ENCODE measurements at regions not wholly inside any gene's neighbourhood (a gene's known extent, or its start where the extent isn't known, plus 50 kb on each side); places are given as distances from the start of the nearest gene placed in this dataset.

DNA sequence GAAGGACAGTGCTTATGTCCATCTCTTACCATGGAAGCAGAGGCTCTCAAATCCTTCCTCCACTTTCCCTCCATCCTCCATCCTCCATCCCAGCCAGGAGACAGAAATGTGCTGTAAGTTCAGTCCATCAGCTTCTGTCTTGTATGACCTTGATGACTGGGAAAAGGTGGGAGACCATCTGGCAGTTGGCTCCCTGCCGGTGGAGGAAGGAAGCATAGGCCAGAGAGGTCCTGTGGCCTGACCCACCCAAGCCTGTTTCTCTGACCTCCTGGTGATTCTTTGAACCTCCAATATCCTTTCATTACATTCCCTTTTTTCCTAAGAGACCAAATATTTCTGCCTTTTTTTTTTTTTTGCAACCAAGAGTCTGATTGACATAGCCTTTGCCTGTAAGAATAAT, 215.3 kb downstream of the ABCC12 start:
- H3K4me1 ChIP-seq, result no peaks in the 10 kb centered on the region
- no peaks in the 10 kb centered on the region for H3K36me3 Mint-ChIP-seq
- H3K4me3 ChIP-seq, result no peak overlapping the region
- no peak for DNase-seq (ENCODE audit: low spot score)
- TF ChIP-seq EZH2phosphoT487 (IDR thresholded peaks at IDR 0.05) (no peak), EZH2 (IDR thresholded peaks at IDR 0.05) (no peak), CTCF (IDR thresholded peaks at IDR 0.05) (no peak)
- no peak overlapping the region for H3K27ac ChIP-seq
- no peak overlapping the region for H3K4me2 ChIP-seq
- H3F3A ChIP-seq (ENCODE audit: low read depth), result no peaks in the 10 kb centered on the region
- H3K4me3 Mint-ChIP-seq, result no peak overlapping the region
- no peak overlapping the region for H3K27ac Mint-ChIP-seq
- peaks cover 9% of the 10 kb centered on the region for H3K27me3 Mint-ChIP-seq (ENCODE audit: insufficient read depth, low read depth)
- H3K4me1 Mint-ChIP-seq, result no peaks in the 10 kb centered on the region
- no peaks in the 10 kb centered on the region for H3K27me3 ChIP-seq
- no peak overlapping the region for H3K9ac ChIP-seq
- H2AFZ ChIP-seq (replicated peaks), result no peak overlapping the region
- no peaks in the 10 kb centered on the region for H3K9me3 ChIP-seq (ENCODE audit: low read depth)
- peaks cover 4% of the 10 kb centered on the region for H3K9me3 Mint-ChIP-seq
- H3K36me3 ChIP-seq, result no peaks in the 10 kb centered on the region
- no peaks in the 10 kb centered on the region for H3K79me2 ChIP-seq (ENCODE audit: low read depth)
- H4K20me1 ChIP-seq (ENCODE audit: low read depth), result no peaks in the 10 kb centered on the region

DNA sequence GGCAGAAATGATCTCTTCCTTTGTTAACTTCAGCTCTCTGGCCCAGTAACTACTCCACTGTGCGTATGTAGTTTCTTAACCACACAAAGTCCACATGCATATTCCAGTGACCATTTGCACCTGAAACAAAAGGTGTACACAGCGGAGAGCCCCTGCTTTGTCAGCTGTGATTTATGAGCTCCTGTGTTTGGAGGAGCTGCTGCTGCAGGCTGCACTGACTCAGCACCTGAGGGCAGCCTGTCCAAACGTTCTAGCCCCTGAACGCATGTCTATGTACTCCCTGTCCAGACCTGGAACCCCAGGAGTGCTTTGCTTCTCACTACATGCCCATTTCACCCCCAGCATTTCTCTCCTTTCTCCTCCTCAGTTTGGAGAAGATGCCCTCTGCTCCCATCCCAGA, 216.1 kb downstream of the ABCC12 start:
- H3K4me2 ChIP-seq, result no peak overlapping the region
- H3K9me3 Mint-ChIP-seq, result peaks cover 6% of the 10 kb centered on the region
- H3K27ac ChIP-seq, result no peak overlapping the region
- H4K20me1 ChIP-seq (ENCODE audit: low read depth), result no peaks in the 10 kb centered on the region
- no peaks in the 10 kb centered on the region for H3K27me3 ChIP-seq
- no peak for TF ChIP-seq EZH2phosphoT487 (IDR thresholded peaks at IDR 0.05)
- TF ChIP-seq CTCF (IDR thresholded peaks at IDR 0.05), result no peak
- TF ChIP-seq EZH2 (IDR thresholded peaks at IDR 0.05), result no peak
- H3K79me2 ChIP-seq (ENCODE audit: low read depth), result no peaks in the 10 kb centered on the region
- H3K27me3 Mint-ChIP-seq (ENCODE audit: insufficient read depth, low read depth), result peaks cover 9% of the 10 kb centered on the region
- H3K36me3 ChIP-seq, result no peaks in the 10 kb centered on the region
- no peaks in the 10 kb centered on the region for H3K4me1 Mint-ChIP-seq
- no peak for DNase-seq (ENCODE audit: low spot score)
- H3F3A ChIP-seq (ENCODE audit: low read depth), result no peaks in the 10 kb centered on the region
- H2AFZ ChIP-seq (replicated peaks), result no peak overlapping the region
- no peaks in the 10 kb centered on the region for H3K9me3 ChIP-seq (ENCODE audit: low read depth)
- no peak overlapping the region for H3K4me3 ChIP-seq
- H3K9ac ChIP-seq, result no peak overlapping the region
- H3K36me3 Mint-ChIP-seq, result no peaks in the 10 kb centered on the region
- H3K27ac Mint-ChIP-seq, result no peak overlapping the region
- no peak overlapping the region for H3K4me3 Mint-ChIP-seq
- H3K4me1 ChIP-seq, result no peaks in the 10 kb centered on the region

GRCh38 chr16:47938272-47938671, 217.5 kb downstream of the ABCC12 start:
- Histone ChIP-seq H3K4me1 (no peaks in the 10 kb centered on the region), H2AFZ (replicated peaks) (no peak overlapping the region), H3K4me3 (no peak overlapping the region), H3K4me2 (no peak overlapping the region), H3K9ac (no peak overlapping the region), H3F3A (ENCODE audit: low read depth) (no peaks in the 10 kb centered on the region), H4K20me1 (ENCODE audit: low read depth) (no peaks in the 10 kb centered on the region), H3K79me2 (ENCODE audit: low read depth) (no peaks in the 10 kb centered on the region), H3K27ac (no peak overlapping the region), H3K36me3 (no peaks in the 10 kb centered on the region), H3K27me3 (no peaks in the 10 kb centered on the region), H3K9me3 (ENCODE audit: low read depth) (no peaks in the 10 kb centered on the region)
- Mint-ChIP-seq H3K36me3 (no peaks in the 10 kb centered on the region), H3K4me1 (no peaks in the 10 kb centered on the region), H3K9me3 (peaks cover 6% of the 10 kb centered on the region), H3K4me3 (no peak overlapping the region), H3K27ac (no peak overlapping the region), H3K27me3 (ENCODE audit: insufficient read depth, low read depth) (peaks cover 9% of the 10 kb centered on the region)
- TF ChIP-seq EZH2 (IDR thresholded peaks at IDR 0.05) (no peak), EZH2phosphoT487 (IDR thresholded peaks at IDR 0.05) (no peak), CTCF (IDR thresholded peaks at IDR 0.05) (no peak)
- no peak for DNase-seq (ENCODE audit: low spot score)

DNA sequence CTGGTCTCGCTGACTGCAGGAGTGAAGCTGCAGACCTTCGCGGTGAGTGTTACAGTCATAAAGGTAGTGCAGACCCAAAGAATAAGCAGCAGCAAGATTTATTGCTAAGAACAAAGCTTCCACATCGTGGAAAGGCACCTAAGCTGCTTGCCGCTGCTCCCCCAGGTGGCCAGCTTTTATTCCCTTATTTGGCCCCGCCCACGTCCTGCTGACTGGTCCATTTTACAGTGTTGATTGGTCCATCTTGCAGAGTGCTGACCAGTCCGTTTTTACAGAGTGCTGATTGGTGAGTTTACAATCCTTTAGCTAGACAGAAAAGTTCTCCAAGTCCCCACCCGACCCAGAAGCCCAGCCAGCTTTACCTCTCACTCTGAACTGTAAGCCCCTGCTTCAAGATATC, 227.8 kb downstream of the ABCC12 start:
- Histone ChIP-seq H3K27me3 (no peaks in the 10 kb centered on the region), H3K36me3 (no peaks in the 10 kb centered on the region), H3K4me1 (no peaks in the 10 kb centered on the region), H3K4me3 (no peak overlapping the region), H3K79me2 (ENCODE audit: low read depth) (no peaks in the 10 kb centered on the region), H3K9me3 (ENCODE audit: low read depth) (no peaks in the 10 kb centered on the region), H3K27ac (no peak overlapping the region), H3K4me2 (no peak overlapping the region), H3K9ac (no peak overlapping the region), H4K20me1 (ENCODE audit: low read depth) (no peaks in the 10 kb centered on the region), H2AFZ (replicated peaks) (no peak overlapping the region), H3F3A (ENCODE audit: low read depth) (no peaks in the 10 kb centered on the region)
- H3K27ac Mint-ChIP-seq, result no peak overlapping the region
- H3K4me1 Mint-ChIP-seq, result no peaks in the 10 kb centered on the region
- H3K4me3 Mint-ChIP-seq, result no peak overlapping the region
- no peaks in the 10 kb centered on the region for H3K36me3 Mint-ChIP-seq
- H3K9me3 Mint-ChIP-seq, result peaks cover under 1% of the 10 kb centered on the region
- DNase-seq (ENCODE audit: low spot score), result no peak
- peaks cover 2% of the 10 kb centered on the region for H3K27me3 Mint-ChIP-seq (ENCODE audit: insufficient read depth, low read depth)
- TF ChIP-seq EZH2 (IDR thresholded peaks at IDR 0.05) (no peak), EZH2phosphoT487 (IDR thresholded peaks at IDR 0.05) (no peak), CTCF (IDR thresholded peaks at IDR 0.05) (no peak)
